ENCODE measurements at regions not wholly inside any gene's neighbourhood (a gene's known extent, or its start where the extent isn't known, plus 50 kb on each side); places are given as distances from the start of the nearest gene placed in this dataset.
"Not testable (repeated sequence)": the region's sequence is repeated elsewhere in the genome, so short reads cannot be mapped to it uniquely, and the experiment has no call there.

DNA sequence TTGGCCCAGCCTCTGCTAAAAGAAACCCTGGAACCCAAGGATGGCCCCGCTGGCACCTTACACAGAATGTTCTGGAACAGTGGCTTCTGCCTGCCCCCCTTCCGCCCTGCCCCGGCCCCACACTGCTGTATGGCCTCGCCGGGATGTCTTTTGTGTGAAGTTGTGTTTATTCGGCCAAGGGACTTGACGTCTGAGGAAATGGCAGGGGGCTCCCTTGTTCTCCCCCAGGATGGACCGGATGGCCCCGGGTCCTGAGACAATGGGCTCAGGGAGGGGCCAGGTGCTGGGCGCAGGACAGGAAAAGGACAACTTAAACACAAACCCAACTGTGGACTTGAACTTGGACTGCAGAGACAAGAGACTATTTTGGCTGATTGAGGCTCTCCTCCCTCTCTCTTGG is 81.6 kb upstream of the GSE1 start:
- ATAC-seq = peak; percentile 29 to 79 (median 49)
- Histone ChIP-seq H3K36me3 (no peaks in the 10 kb centered on the region), H3K27me3 (no peaks in the 10 kb centered on the region), H3K9me3 (no peaks in the 10 kb centered on the region), H3K4me3 (no peak overlapping the region), H3K27ac (peak overlapping the region in 11 of 12 donors; percentile 52 to 87 (median 77)), H3K4me1 (peaks cover 9 to 68% (median 32%) of the 10 kb centered on the region in 12 donors)
- WGBS, 4 donors = 50 to 73% (median 62%) methylated on average over 7 to 10 of the region's 10 CpGs
- intact Hi-C loops (cut with DNase I) = no loop called here
- peak in 4 of 5 donors; percentile 47 to 70 (median 61) for DNase-seq
- TF ChIP-seq, protein P1, sequence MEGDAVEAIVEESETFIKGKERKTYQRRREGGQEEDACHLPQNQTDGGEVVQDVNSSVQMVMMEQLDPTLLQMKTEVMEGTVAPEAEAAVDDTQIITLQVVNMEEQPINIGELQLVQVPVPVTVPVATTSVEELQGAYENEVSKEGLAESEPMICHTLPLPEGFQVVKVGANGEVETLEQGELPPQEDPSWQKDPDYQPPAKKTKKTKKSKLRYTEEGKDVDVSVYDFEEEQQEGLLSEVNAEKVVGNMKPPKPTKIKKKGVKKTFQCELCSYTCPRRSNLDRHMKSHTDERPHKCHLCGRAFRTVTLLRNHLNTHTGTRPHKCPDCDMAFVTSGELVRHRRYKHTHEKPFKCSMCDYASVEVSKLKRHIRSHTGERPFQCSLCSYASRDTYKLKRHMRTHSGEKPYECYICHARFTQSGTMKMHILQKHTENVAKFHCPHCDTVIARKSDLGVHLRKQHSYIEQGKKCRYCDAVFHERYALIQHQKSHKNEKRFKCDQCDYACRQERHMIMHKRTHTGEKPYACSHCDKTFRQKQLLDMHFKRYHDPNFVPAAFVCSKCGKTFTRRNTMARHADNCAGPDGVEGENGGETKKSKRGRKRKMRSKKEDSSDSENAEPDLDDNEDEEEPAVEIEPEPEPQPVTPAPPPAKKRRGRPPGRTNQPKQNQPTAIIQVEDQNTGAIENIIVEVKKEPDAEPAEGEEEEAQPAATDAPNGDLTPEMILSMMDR (IDR thresholded peaks at IDR 0.05) = no peak
- no peak for TF ChIP-seq POLR2A (IDR thresholded peaks at IDR 0.05)

DNA sequence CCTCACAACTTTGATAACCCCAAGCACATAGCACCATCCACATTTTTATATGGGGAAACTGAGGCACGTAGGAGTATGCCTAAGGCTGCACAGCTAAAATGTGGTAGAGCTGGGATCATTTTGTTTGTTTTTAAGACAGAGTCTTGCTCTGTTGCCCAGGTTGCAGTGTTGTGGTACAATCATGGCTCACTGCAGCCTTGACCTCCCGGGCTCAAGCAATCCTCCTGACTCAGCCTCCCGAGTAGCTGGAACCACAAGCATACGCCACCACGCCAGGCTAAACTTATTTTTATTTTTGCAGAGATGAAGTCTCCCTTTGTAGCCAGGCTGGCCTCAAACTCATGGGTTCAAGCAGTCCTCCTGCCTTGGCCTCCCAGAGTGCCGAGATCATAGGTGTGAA is 81.0 kb upstream of the GSE1 start:
- WGBS, 4 donors = 89 to 96% (median 91%) methylated on average over 6 of the region's 6 CpGs
- ATAC-seq = no peak
- peaks cover 10 to 70% (median 35%) of the 10 kb centered on the region in 12 donors for H3K4me1 ChIP-seq

DNA sequence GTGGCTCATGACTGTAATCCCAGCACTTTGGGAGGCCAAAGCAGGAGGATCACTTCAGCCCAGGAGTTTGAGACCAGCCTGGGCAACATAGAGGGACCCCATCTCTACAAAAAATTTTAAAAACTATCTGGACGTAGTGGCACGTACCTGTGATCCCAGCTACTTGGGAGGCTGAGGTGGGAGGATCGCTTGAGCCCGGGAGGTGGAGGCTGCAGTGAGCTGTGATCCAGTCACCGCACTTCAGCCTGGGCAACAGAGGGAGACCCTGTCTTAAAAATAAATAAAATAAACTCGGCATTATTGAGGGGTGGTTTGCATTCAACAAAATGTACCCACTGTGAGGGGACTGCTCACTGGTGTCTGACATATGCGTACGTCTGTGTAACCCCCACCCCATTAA is 79.5 kb upstream of the GSE1 start:
- peaks cover 10 to 71% (median 35%) of the 10 kb centered on the region in 12 donors for H3K4me1 ChIP-seq
- WGBS, 4 donors = 84 to 93% (median 91%) methylated on average over 8 of the region's 8 CpGs
- H3K9me3 ChIP-seq; H3K27me3 ChIP-seq; DNase-seq; intact Hi-C loops (cut with DNase I); ATAC-seq; H3K4me3 ChIP-seq; H3K36me3 ChIP-seq: not testable (repeated sequence)
- peak overlapping the region in 1 of 12 donors; percentile 81 for H3K27ac ChIP-seq

More for the DNA sequence above, 81.0 kb upstream of the GSE1 start:
- peak overlapping the region in 8 of 12 donors; percentile 3 to 83 (median 70) for H3K27ac ChIP-seq
- no peaks in the 10 kb centered on the region for H3K27me3 ChIP-seq
- TF ChIP-seq, protein P1 (IDR thresholded peaks at IDR 0.05) = no peak
- TF ChIP-seq POLR2A (IDR thresholded peaks at IDR 0.05) = no peak
- no peaks in the 10 kb centered on the region for H3K36me3 ChIP-seq
- intact Hi-C loops (cut with DNase I) = no loop called here
- no peak for DNase-seq
- H3K4me3 ChIP-seq = no peak overlapping the region
- H3K9me3 ChIP-seq = no peaks in the 10 kb centered on the region

DNA sequence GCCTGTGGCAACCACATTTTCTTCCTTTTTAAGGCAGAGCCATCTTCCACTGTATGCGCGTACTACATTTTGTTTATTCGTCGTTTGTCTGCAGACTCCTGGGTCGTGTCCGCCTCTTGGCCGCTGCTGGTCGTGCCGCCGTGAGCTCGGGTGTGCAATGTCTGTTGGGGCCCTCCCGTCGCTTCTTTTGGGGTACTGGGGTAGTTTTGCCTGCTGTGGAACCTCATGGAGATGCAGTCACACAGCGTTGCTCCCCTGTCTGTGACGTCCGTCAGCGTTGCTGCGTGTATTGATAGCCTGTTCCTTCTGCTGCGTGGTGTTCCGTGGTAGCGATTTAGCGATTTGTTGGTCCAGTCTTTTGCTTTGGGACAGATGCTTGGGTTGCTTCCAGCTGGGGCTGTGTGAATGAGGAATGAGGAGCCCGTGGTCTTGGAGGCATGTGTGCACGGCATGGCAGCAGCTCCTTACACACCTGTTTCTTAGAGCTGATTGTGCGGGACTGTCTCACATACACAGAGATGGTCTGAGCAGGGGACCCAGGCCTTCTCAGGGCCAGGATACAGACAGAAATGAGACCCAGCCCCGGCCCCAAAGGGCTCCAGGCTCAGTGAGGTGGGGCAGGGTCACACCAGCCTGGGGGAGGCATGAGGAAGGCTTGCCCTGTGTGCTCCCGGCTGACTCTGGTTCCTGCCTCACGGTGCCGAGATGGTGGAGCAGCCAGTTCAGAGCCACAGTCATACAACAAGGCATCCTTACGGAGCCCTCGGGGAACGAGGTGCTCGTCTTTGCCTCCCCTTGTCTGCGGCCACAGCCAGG is 78.4 kb upstream of the GSE1 start:
- Histone ChIP-seq H3K27me3 (no peaks in the 10 kb centered on the region), H3K4me1 (peaks cover 10 to 63% (median 30%) of the 10 kb centered on the region in 12 donors), H3K36me3 (no peaks in the 10 kb centered on the region), H3K9me3 (peaks cover 0 to 8% (median 2%) of the 10 kb centered on the region in 12 donors), H3K27ac (peak overlapping the region in 9 of 12 donors; percentile 44 to 81 (median 68)), H3K4me3 (no peak overlapping the region)
- TF ChIP-seq, protein P1 (IDR thresholded peaks at IDR 0.05) = no peak
- TF ChIP-seq POLR2A (IDR thresholded peaks at IDR 0.05) = no peak
- ATAC-seq = no peak
- no peak for DNase-seq
- intact Hi-C loops (cut with DNase I) = no loop called here
- 85 to 95% (median 90%) methylated on average over 26 to 34 of the region's 34 CpGs for WGBS, 4 donors

Data from heart left ventricle (tissue), 16 donors.